Right kidney (tissue), 1 donor: ENCODE measurements at regions not wholly inside any gene's neighbourhood (a gene's known extent, or its start where the extent isn't known, plus 50 kb on each side); places are given as distances from the start of the nearest gene placed in this dataset.

ENCODE experiments used
- DNase-seq: peaks from one replicate; pipeline ENCODE4 v3.0.0-alpha.2; 2016

- no peak for DNase-seq
Observed at GRCh38 chr4:125517831-125518230, 203.1 kb downstream of the FAT4 start.

GRCh38 chr4:125518281-125518680 is 203.5 kb downstream of the FAT4 start:
- no peak for DNase-seq

- peak; percentile 19 for DNase-seq
Observed at GRCh38 chr4:125519371-125520146, 204.8 kb downstream of the FAT4 start.

GRCh38 chr4:125520258-125520990 is 205.7 kb downstream of the FAT4 start:
- no peak for DNase-seq

- DNase-seq, result no peak
Observed at GRCh38 chr4:125522588-125522987, 207.8 kb downstream of the FAT4 start.

- DNase-seq, result no peak
Observed at GRCh38 chr4:125522992-125523391, 208.2 kb downstream of the FAT4 start.

- no peak for DNase-seq
Observed at GRCh38 chr4:125526420-125526819, 211.7 kb downstream of the FAT4 start.

- DNase-seq, result no peak
Observed at GRCh38 chr4:125527681-125528080, 212.9 kb downstream of the FAT4 start.

GRCh38 chr4:125529071-125529470 is 214.3 kb downstream of the FAT4 start:
- no peak for DNase-seq

- DNase-seq, result no peak
Observed at GRCh38 chr4:125538670-125539069, 223.9 kb downstream of the FAT4 start.

GRCh38 chr4:125539691-125540090 is 224.9 kb downstream of the FAT4 start:
- no peak for DNase-seq

GRCh38 chr4:125541836-125542385 is 227.2 kb downstream of the FAT4 start:
- no peak for DNase-seq

- no peak for DNase-seq
Observed at GRCh38 chr4:125546272-125546671, 231.5 kb downstream of the FAT4 start.

GRCh38 chr4:125547836-125548235 is 233.1 kb downstream of the FAT4 start:
- DNase-seq, result no peak

- DNase-seq, result no peak
Observed at GRCh38 chr4:125550769-125551168, 236.0 kb downstream of the FAT4 start.

GRCh38 chr4:125551466-125551865 is 236.7 kb downstream of the FAT4 start:
- DNase-seq, result no peak

GRCh38 chr4:125551967-125552366 is 237.2 kb downstream of the FAT4 start:
- DNase-seq, result no peak

- DNase-seq, result no peak
Observed at GRCh38 chr4:125572601-125573000, 257.8 kb downstream of the FAT4 start.

- no peak for DNase-seq
Observed at GRCh38 chr4:125573368-125573767, 258.6 kb downstream of the FAT4 start.

GRCh38 chr4:125573786-125574185 is 259.0 kb downstream of the FAT4 start:
- DNase-seq, result no peak

GRCh38 chr4:125582302-125582701 is 267.5 kb downstream of the FAT4 start:
- no peak for DNase-seq

- no peak for DNase-seq
Observed at GRCh38 chr4:125590158-125590557, 275.4 kb downstream of the FAT4 start.

GRCh38 chr4:125591290-125591689 is 276.5 kb downstream of the FAT4 start:
- DNase-seq, result no peak
